ENCODE measurements at regions not wholly inside any gene's neighbourhood (a gene's known extent, or its start where the extent isn't known, plus 50 kb on each side); places are given as distances from the start of the nearest gene placed in this dataset.

DNA sequence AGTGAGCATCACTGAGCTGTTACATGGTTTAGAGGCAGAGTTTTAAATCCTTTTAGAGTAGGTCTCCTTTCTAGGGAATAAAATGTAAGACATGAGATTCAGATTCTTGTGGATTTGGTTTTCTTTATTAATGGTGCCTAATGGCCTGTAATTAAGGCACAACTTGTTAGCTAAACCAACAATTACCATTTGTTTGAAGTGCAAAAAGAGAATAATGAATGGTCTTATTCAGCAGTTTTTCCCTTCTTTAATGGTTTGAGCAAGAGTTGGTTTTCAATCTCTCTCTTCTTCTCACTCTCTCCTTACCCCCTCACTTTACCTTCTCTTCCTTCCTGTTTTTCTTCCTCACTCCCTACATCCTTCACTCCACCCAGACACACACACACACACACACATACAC lies 312.2 kb upstream of the TRIB2 start:
- TF ChIP-seq, protein P1, sequence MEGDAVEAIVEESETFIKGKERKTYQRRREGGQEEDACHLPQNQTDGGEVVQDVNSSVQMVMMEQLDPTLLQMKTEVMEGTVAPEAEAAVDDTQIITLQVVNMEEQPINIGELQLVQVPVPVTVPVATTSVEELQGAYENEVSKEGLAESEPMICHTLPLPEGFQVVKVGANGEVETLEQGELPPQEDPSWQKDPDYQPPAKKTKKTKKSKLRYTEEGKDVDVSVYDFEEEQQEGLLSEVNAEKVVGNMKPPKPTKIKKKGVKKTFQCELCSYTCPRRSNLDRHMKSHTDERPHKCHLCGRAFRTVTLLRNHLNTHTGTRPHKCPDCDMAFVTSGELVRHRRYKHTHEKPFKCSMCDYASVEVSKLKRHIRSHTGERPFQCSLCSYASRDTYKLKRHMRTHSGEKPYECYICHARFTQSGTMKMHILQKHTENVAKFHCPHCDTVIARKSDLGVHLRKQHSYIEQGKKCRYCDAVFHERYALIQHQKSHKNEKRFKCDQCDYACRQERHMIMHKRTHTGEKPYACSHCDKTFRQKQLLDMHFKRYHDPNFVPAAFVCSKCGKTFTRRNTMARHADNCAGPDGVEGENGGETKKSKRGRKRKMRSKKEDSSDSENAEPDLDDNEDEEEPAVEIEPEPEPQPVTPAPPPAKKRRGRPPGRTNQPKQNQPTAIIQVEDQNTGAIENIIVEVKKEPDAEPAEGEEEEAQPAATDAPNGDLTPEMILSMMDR (IDR thresholded peaks at IDR 0.05) = no peak
- no peak for TF ChIP-seq POLR2A (IDR thresholded peaks at IDR 0.05)
